Epithelial cell of proximal tubule (primary cell): ENCODE measurements at regions not wholly inside any gene's neighbourhood (a gene's known extent, or its start where the extent isn't known, plus 50 kb on each side); places are given as distances from the start of the nearest gene placed in this dataset.

Source experiments
- DNase-seq: peaks from one replicate; pipeline ENCODE4 v3.0.0-alpha.2; 2011; ENCODE audit warnings: low read depth
- H3K4me3 ChIP-seq: 2 replicates; pipeline ENCODE4 v1.5.1; 2011; ENCODE audit warnings: low read depth, mild to moderate bottlenecking, low read length
- CTCF ChIP-seq: conservative IDR thresholded peaks from 2 replicates; pipeline ENCODE4 v1.5.1; 2012; ENCODE audit warnings: low read depth, mild to moderate bottlenecking, low read length

DNA sequence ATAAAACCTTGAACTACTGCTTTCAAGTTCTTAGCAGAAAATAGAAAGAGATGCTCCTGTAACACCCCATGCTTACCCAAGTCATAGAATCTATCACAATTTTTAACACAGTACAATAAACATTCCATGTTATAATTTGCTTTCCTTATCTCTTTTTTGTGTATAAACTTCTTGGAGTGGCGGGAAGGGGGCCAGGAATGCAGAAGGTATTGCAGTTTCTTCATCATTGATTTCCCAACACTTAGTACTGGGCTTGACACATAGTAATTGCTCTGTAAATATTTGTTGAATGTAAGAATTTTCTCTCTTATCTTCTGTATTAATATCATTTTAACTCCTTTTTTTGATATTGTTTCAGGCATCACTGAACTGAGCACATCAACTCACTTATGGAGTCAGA, 535.8 kb downstream of the KCTD12 start:
- no peak for TF ChIP-seq CTCF
- H3K4me3 ChIP-seq, result no peak overlapping the region
- no peak for DNase-seq

DNA sequence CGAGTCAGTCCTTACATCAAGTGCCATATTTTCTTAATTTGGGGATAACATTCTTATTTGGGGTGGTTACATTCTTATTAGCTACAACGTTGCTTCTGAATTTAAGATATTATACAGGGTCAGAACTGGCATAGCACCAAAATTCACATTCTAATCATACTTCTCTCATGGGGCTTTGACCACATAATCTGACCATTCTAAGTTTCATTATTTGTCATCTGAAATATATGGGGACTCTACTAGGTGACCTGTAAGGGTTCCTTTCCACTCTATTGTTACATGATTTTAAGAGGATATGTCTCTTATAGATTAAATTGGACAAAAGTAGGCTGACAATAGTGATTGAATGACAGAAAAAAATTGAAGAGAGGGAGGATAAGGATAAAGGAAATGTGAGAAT, 536.5 kb downstream of the KCTD12 start:
- H3K4me3 ChIP-seq, result no peak overlapping the region
- DNase-seq, result no peak
- no peak for TF ChIP-seq CTCF

GRCh38 chr13:76339649-76340048, 546.6 kb downstream of the KCTD12 start:
- no peak for TF ChIP-seq CTCF
- no peak for DNase-seq
- H3K4me3 ChIP-seq, result no peak overlapping the region

GRCh38 chr13:76338003-76338402, 548.2 kb downstream of the KCTD12 start:
- DNase-seq, result no peak
- no peak for TF ChIP-seq CTCF
- no peak overlapping the region for H3K4me3 ChIP-seq

DNA sequence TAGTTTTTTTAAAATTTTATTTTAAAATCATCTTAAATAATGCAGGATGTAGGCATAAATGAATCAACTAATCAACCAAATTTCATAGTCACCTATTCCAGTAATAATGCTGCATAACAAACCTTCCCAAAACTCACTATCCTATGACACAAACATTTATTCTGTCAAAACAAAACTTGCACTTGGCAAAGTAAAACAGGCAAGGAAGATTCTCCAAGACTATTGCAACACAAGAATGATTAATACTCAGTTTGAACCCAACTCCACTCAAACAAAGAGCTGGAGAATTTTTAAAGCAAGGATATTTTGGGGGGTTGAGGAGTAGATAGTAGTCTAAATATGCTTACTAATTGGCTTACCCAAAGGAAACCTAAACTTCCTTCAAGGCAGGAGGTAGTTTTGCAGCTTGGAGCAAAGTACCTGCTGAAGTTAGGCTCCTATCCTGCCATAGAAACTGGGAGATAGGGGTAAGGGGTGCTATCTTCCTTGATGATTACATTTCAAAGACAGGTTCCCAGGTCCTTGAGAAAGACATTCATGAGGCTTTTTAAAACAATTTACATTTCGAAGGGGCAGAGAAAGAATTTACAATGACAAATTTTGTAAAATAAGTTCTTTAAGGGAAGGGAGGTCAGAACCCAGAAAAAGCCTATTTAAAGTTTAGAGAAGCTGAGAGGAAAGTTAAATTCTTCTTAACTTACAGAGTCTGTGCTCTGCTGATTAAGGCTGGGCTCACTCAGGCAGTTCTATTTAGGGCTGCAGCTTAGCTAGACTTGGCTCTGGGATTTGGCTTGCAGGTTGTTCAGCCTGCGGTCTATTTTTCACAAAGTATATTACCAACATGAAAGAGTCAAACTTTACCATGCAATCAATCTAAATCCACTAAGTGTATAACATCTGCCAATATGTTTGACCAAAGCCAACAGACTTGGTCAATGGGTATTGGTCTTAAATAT, 549.0 kb downstream of the KCTD12 start:
- H3K4me3 ChIP-seq, result no peak overlapping the region
- no peak for TF ChIP-seq CTCF
- DNase-seq, result no peak

- no peak for TF ChIP-seq CTCF
- H3K4me3 ChIP-seq, result no peak overlapping the region
- no peak for DNase-seq
Measured at GRCh38 chr13:76335463-76335862, 550.7 kb downstream of the KCTD12 start.
